Fibroblast of mammary gland (primary cell): ENCODE measurements at regions not wholly inside any gene's neighbourhood (a gene's known extent, or its start where the extent isn't known, plus 50 kb on each side); places are given as distances from the start of the nearest gene placed in this dataset.

Experiments
- DNase-seq: peaks from one replicate; pipeline ENCODE4 v3.0.0-alpha.2; 2010; ENCODE audit warnings: low read depth
- H3K4me3 ChIP-seq: 2 replicates; pipeline ENCODE4 v1.5.1; 2011; ENCODE audit warnings: low read depth, mild to moderate bottlenecking, low read length, moderate library complexity; ENCODE audit not compliant: control insufficient read depth
- TF ChIP-seq, protein P1 (sequence below): conservative IDR thresholded peaks from 2 replicates; pipeline ENCODE4 v1.5.1; 2011; ENCODE audit warnings: low read depth, low read length, inconsistent platforms; ENCODE audit not compliant: control insufficient read depth, insufficient read depth

DNA sequence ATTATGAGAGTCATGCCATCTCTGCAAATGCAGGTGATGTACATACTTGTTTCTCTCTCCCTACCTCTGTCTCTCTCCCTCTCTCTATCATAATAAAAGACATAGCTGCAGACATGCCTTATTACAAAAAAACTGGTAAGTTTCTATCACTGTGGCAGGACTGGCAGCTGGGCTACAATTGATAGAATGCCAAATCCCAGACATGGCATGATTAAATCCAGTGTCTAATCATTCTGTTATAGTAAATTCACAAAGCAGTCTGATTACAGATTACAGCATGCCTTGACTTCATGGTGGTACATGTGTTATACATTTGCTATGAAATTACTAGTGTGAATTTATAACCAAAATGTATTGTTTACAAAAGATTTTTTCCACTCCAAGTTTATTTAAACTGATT lies 854.7 kb downstream of the TMTC2 start:
- no peak overlapping the region for H3K4me3 ChIP-seq
- TF ChIP-seq, protein P1, sequence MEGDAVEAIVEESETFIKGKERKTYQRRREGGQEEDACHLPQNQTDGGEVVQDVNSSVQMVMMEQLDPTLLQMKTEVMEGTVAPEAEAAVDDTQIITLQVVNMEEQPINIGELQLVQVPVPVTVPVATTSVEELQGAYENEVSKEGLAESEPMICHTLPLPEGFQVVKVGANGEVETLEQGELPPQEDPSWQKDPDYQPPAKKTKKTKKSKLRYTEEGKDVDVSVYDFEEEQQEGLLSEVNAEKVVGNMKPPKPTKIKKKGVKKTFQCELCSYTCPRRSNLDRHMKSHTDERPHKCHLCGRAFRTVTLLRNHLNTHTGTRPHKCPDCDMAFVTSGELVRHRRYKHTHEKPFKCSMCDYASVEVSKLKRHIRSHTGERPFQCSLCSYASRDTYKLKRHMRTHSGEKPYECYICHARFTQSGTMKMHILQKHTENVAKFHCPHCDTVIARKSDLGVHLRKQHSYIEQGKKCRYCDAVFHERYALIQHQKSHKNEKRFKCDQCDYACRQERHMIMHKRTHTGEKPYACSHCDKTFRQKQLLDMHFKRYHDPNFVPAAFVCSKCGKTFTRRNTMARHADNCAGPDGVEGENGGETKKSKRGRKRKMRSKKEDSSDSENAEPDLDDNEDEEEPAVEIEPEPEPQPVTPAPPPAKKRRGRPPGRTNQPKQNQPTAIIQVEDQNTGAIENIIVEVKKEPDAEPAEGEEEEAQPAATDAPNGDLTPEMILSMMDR: no peak
- DNase-seq: no peak

DNA sequence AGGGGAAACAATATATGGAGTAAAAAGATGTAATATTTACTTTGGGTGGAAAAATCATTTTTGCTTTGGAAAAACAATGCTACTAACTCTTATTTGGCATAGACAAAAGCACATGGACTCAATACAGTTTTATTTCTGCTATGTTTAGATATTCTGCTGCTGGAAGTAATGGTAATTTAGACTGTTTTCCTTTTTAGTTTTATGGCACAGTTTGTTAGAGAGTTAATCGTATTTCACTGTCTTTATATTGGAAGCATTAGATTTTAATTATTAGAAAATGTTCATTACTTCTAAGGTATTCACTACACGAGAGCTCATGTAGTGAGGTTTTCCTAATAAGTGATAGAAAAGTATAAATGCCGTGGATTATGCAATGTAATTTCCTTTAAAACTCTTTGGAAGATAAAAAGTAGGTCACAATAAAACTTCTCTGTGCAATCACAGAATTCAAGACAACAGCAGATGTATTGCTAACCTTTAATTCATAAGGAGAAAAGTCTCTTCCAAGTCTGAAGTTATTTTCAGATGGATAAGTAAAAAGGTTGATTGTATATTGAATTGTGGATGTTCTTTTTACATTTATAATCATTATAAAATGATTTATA lies 851.8 kb downstream of the TMTC2 start:
- no peak overlapping the region for H3K4me3 ChIP-seq
- no peak for DNase-seq
- TF ChIP-seq, protein P1: no peak

DNA sequence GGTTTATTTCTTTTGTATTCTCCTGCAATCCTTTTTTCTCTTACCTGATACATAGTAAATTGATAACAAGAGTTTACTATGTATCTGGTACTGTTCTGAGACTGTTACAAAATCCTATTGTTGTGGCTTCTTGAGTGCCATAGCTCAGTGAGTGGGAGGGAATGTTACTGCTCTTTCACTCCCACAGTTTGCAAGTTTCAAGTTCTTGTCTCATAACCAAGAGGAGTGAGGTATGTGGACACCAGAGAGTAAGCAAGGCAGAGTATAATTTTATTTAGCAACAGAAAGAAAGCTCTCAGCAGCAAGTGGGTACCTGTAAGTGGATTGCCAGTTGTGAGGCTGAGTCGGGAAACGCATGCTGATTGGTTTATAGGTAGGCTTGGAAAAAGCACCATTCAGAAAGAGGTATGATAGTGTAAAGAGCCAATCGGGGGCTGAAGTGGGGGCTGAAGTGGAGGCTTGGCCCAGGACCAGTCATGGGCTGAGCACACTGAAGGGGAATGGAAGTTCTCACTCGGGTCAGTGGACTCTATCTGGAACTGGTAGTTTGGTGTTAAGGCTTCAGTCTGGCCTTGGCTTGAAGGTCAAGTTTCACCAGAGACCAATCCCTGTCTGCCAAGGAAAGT lies 850.8 kb downstream of the TMTC2 start:
- TF ChIP-seq, protein P1: no peak
- DNase-seq: no peak
- H3K4me3 ChIP-seq: no peak overlapping the region

DNA sequence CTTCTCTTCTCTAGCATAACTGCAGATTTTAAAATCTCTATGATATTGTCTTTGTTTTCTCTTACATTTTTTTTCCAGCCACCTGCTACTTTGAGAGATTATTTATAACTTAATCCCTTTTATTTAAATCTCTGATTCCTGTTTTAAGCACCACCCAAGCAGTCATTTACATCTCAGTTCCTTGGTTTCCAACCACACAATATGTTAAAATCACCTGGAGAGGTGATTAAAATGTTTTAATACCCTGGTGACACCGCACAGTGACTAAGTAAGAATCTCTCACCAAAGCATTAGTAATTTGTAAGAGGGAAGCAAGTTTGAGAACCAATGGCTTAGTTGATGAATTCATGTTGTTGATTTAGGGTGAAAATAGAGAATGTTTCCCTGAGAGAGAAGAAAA lies 849.8 kb downstream of the TMTC2 start:
- DNase-seq: no peak
- TF ChIP-seq, protein P1: no peak
- H3K4me3 ChIP-seq: no peak overlapping the region

DNA sequence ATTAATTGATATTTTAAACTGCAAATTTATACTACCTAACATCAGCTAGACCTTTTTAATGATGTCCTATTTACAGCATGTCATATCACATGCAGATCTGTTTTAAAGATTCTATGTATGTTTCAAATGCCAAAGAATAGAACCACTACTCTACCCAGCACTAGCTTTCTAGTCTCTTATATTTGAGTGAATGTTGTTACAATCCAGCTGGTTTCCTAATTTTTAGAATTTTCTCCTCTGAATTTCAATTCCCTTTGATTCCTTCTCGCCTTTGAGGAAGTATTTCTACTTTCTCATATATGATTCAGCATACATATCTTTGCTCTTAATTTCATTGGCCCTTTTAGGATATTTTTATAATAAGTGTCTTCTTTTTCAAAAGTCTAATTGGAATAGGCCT lies 841.9 kb downstream of the TMTC2 start:
- no peak for DNase-seq
- TF ChIP-seq, protein P1: no peak

DNA sequence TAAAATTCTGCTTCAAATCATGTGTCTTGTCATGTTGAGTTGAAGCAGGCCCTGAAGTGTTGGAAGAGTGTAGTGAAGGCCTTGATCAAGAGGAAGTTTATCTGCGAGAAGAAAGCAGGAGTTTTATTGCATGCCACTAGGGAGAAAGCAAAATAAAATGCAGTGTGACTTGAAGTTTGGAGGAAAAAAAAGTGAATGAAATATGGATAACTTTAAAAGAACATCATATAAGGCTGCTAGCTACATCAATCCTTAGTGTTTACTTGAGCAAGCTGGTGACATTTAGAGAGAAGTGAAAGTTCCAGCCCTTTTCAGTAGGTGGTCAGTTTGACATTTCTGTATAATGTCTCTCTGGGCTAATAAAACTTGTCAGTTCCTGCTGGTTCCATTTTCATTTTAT lies 841.1 kb downstream of the TMTC2 start:
- TF ChIP-seq, protein P1: no peak
- DNase-seq: no peak
- no peak overlapping the region for H3K4me3 ChIP-seq

More for the DNA sequence above, 841.9 kb downstream of the TMTC2 start:
- H3K4me3 ChIP-seq: no peak overlapping the region

DNA sequence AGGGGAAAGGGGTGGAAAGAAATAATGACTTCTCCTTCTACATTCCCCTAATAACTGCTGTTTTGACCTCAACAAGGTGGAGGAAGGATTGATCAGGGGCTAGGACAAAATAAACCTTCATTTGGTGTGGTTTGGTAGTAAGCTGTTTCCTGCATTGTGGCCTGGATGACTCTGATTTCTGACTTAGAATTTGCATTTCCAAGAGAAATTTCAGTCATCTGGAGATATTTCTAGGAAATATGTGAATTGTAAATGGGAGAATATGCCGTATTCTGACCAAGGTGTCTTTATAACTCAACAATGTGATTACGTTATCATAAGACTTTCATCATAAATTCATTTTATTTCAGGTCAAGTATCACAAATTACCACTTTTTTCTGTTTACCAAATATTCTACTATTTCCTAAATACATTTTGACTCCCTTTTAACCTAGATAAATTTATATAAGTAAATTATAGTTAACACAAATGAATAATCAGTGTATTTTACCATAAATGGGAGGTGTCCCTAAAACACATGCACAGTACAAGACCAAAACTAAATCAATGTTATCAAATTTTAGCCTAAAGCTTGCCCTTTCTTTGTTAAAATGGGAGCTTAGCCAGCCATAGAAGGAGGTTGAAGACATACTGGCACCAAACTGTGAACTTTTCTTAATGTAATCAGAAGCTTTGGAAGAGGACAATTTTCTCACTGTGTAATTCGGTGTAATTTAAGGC lies 828.8 kb downstream of the TMTC2 start:
- no peak overlapping the region for H3K4me3 ChIP-seq
- TF ChIP-seq, protein P1: no peak
- no peak for DNase-seq
